NB4 (cell line): ENCODE measurements at regions not wholly inside any gene's neighbourhood (a gene's known extent, or its start where the extent isn't known, plus 50 kb on each side); places are given as distances from the start of the nearest gene placed in this dataset.

Source experiments
- DNase-seq: peaks from one replicate; pipeline ENCODE4 v3.0.0; 2010; ENCODE audit warnings: low read depth
- H3K4me3 ChIP-seq: one replicate; pipeline ENCODE4 v1.5.1; 2011; ENCODE audit warnings: mild to moderate bottlenecking, low read depth, low read length, moderate library complexity
- CTCF ChIP-seq: IDR thresholded peaks from one replicate; pipeline ENCODE4 v1.5.1; 2012; ENCODE audit warnings: low read depth, low read length
- MAX ChIP-seq: IDR thresholded peaks from 2 replicates; pipeline ENCODE4 v1.6.1; 2011; ENCODE audit warnings: low read depth, low read length
- MYC ChIP-seq: IDR thresholded peaks from 2 replicates; pipeline ENCODE4 v1.6.1; 2011; ENCODE audit warnings: low read depth, low read length
- POLR2A ChIP-seq: IDR thresholded peaks from 2 replicates; pipeline ENCODE4 v1.6.1; 2011; ENCODE audit warnings: mild to moderate bottlenecking; ENCODE audit not compliant: insufficient read length; ENCODE audit errors: extremely low read depth

- DNase-seq, result no peak
- TF ChIP-seq MYC (no peak), CTCF (no peak), POLR2A (no peak)
- no peak overlapping the region for H3K4me3 ChIP-seq
Observed at GRCh38 chr3:110123946-110124345, 786.6 kb upstream of the DPPA4 start.

GRCh38 chr3:110126065-110126464, 788.7 kb upstream of the DPPA4 start:
- no peak for TF ChIP-seq POLR2A
- no peak for TF ChIP-seq MAX
- no peak overlapping the region for H3K4me3 ChIP-seq
- DNase-seq, result no peak

- TF ChIP-seq MYC (no peak), MAX (no peak), POLR2A (no peak), CTCF (no peak)
- H3K4me3 ChIP-seq, result no peak overlapping the region
- DNase-seq, result no peak
Observed at GRCh38 chr3:110133971-110134370, 796.6 kb upstream of the DPPA4 start.

- no peak overlapping the region for H3K4me3 ChIP-seq
- no peak for TF ChIP-seq CTCF
- TF ChIP-seq MYC, result no peak
- no peak for TF ChIP-seq POLR2A
- no peak for TF ChIP-seq MAX
- DNase-seq, result no peak
Observed at GRCh38 chr3:110139048-110139447, 801.7 kb upstream of the DPPA4 start.

GRCh38 chr3:110139821-110140220, 802.5 kb upstream of the DPPA4 start:
- no peak for DNase-seq
- TF ChIP-seq CTCF (no peak), MYC (no peak), MAX (no peak), POLR2A (no peak)
- H3K4me3 ChIP-seq, result no peak overlapping the region

GRCh38 chr3:110149763-110150162, 812.4 kb upstream of the DPPA4 start:
- no peak for DNase-seq
- TF ChIP-seq POLR2A, result no peak
- TF ChIP-seq MYC, result no peak
- TF ChIP-seq MAX, result no peak
- TF ChIP-seq CTCF, result no peak
- H3K4me3 ChIP-seq, result no peak overlapping the region
